ENCODE measurements at regions not wholly inside any gene's neighbourhood (a gene's known extent, or its start where the extent isn't known, plus 50 kb on each side); places are given as distances from the start of the nearest gene placed in this dataset.

DNA sequence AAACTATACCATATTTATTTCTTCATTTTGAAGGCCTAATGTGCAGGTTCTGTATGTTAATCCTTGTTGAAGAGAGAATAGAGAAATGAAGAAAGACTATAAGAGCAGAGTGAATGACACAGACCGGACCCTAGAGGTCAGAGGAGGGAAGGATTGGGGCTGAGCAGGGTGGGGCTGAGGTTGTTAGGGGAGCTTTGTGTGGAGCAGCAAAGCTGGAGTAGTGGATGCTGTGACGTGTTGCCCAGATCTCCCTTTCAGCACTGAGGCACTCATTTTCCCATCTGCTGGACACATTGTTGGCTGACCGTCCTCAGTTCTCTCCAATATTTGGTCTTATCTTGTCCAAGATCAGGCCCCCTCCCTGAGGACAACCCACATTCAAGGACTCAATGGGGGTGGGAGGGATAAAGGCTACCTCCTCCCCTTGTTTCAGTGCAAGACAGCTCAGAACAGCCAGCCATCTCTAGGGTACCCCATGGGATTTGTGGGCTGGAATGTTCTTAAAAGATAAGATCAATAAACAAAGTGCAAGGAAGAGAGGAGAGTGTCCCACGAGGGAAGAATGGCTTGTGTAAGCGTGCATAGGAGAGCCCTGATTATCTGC lies 143.6 kb downstream of the TDRD15 start:
- no peak for DNase-seq (ENCODE audit: low read depth, low spot score)
- H2AFZ ChIP-seq (ENCODE audit: low read depth, low read length, poor library complexity, severe bottlenecking) = no peak overlapping the region
- intact Hi-C loops (cut with micrococcal nuclease) = no loop called here
- no peaks in the 10 kb centered on the region for H3K9me3 ChIP-seq (ENCODE audit: control insufficient read depth in 1 of 2, insufficient read depth in 1 of 2, low read depth in 1 of 2, low read length in 2 of 2)
- CTCF ChIA-PET = no interaction called here
- TF ChIP-seq YY1 (IDR thresholded peaks at IDR 0.05; ENCODE audit: extremely low read depth, insufficient replicate concordance, low read depth, low read length) = no peak
- TF ChIP-seq POLR2A (IDR thresholded peaks at IDR 0.05; ENCODE audit: borderline replicate concordance, extremely low read depth, insufficient read depth, insufficient read length) = no peak
- no peak for TF ChIP-seq JUND (IDR thresholded peaks at IDR 0.05)
- no peak for TF ChIP-seq SRF (IDR thresholded peaks at IDR 0.05; ENCODE audit: low read depth)
- no peak for TF ChIP-seq ZFX (IDR thresholded peaks at IDR 0.05)
- TF ChIP-seq EZH2phosphoT487 (IDR thresholded peaks at IDR 0.05; ENCODE audit: borderline replicate concordance) = no peak
- no peak for TF ChIP-seq REST (IDR thresholded peaks at IDR 0.05; ENCODE audit: low read depth)
- no peak for TF ChIP-seq POLR2AphosphoS5 (IDR thresholded peaks at IDR 0.05; ENCODE audit: low read depth, low read length)
- TF ChIP-seq ZNF274 (IDR thresholded peaks at IDR 0.05; ENCODE audit: low read depth, low read length) = no peak
- no peak for TF ChIP-seq SIN3A (IDR thresholded peaks at IDR 0.05; ENCODE audit: low read depth)
- TF ChIP-seq CEBPB (IDR thresholded peaks at IDR 0.05; ENCODE audit: low read depth) = no peak
- TF ChIP-seq SP1 (IDR thresholded peaks at IDR 0.05; ENCODE audit: low read depth) = no peak
- no peaks in the 10 kb centered on the region for H3K36me3 ChIP-seq (ENCODE audit: control insufficient read depth in 1 of 2, insufficient read depth in 2 of 2, low read length in 2 of 2)
- no peak overlapping the region for H3K4me3 ChIP-seq (replicated peaks in 1 of 2; ENCODE audit: low read depth in 1 of 2, low read length in 2 of 2)
- H3K4me1 ChIP-seq (ENCODE audit: control insufficient read depth in 1 of 2, insufficient read depth in 2 of 2, low read length in 2 of 2) = no peaks in the 10 kb centered on the region
- no TSS peak for BruUV-seq (replicated peaks)
- POLR2A ChIA-PET = no interaction called here
- H4K20me1 ChIP-seq (ENCODE audit: insufficient read depth) = no peaks in the 10 kb centered on the region
- no peak for ATAC-seq
- no peak overlapping the region for H3K4me2 ChIP-seq (ENCODE audit: low read length)
- no peaks in the 10 kb centered on the region for H3K79me2 ChIP-seq (ENCODE audit: insufficient read depth, low read length)
- no peaks in the 10 kb centered on the region for H3K9me2 ChIP-seq (ENCODE audit: insufficient read depth)
- no peaks in the 10 kb centered on the region for H3K27me3 ChIP-seq (ENCODE audit: insufficient read depth, low read length)
- no peak overlapping the region for H3K9ac ChIP-seq (ENCODE audit: low read length)
- H3K27ac ChIP-seq (ENCODE audit: low read depth, low read length) = no peak overlapping the region
- RAD21 ChIA-PET (ENCODE audit: low non-redundant PET in 1 of 2, low total read pairs in 2 of 2, uncharacterized antibody in 2 of 2, unreplicated experiment in 2 of 2) = no interaction called here
